Activated CD4-positive, alpha-beta T cell treated with anti-CD3 and anti-CD28 coated beads, Interleukin-2, Interleukin-6, amounts not matched to agents 100 ng/mL and 50 ng/mL, durations not matched to agents 16 hours and 8 hours (primary cell): ENCODE measurements at regions not wholly inside any gene's neighbourhood (a gene's known extent, or its start where the extent isn't known, plus 50 kb on each side); places are given as distances from the start of the nearest gene placed in this dataset.
"Not testable (repeated sequence)": the region's sequence is repeated elsewhere in the genome, so short reads cannot be mapped to it uniquely, and the experiment has no call there.

ENCODE experiments used
- DNase-seq: peaks from one replicate; pipeline ENCODE4 v3.0.0-alpha.2; 2020

DNA sequence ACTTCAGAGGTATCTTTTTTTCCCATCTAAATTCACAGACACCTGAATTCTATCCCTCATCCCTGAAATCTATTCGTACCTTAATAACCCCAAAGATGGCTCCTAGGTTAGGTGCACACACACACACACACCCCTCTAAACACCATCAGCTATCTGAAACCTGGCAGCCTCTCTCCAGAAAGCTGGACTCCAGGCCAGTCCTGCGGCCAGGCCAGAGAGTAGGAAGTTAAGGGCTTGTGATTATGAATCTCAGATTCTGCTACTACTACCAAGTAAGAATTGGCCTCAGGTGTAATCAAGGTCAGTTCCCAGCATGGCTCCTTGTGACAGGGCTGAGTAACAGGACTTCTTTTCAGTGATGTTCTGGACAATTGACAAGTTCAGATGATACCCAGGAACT is 244.2 kb upstream of the SERP2 start:
- no peak for DNase-seq

DNA sequence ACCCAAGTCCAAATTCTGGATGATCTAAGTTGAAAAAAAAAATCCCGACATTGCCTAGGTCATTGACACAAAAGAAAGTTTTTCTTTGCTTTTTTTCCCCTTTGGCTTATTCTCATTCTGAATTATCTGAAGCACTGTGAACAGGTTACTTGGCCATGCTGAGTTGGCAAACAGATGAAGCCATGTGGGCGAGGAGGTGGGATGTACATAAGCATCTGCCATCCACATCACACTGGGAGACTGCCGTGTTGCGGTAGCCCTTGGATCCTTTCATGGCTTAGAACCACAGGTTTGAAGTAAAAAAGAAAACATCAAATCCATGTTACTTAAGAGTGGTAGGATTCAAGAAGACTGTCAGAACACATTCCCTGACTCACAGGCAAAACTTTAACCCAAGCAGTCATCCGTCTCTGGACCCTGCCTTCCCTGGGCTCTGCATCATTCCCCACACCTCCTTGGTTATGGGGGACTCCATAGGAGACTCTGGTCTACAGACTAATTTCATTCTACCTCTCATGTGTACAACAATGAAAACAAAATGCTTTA is 242.5 kb upstream of the SERP2 start:
- no peak for DNase-seq

DNA sequence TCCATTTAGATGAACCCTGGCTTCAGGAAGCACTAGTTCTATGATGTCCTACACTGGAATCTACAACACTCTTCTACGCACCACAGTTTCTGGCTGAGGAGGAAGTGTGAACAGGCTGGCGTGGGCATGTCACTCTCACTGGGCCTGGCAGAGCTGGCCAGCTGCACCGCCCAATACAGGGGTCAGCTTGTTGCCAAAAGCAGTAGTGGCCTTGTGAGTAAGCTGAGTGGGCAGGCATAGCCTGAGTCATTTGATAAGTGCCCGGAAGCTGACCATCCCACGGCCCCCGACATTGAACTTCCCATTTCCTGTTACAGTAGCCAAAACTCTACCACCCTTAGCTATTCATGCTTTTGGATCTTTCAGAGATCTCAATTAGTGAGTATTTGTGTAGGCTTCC is 240.9 kb upstream of the SERP2 start:
- DNase-seq = no peak

DNA sequence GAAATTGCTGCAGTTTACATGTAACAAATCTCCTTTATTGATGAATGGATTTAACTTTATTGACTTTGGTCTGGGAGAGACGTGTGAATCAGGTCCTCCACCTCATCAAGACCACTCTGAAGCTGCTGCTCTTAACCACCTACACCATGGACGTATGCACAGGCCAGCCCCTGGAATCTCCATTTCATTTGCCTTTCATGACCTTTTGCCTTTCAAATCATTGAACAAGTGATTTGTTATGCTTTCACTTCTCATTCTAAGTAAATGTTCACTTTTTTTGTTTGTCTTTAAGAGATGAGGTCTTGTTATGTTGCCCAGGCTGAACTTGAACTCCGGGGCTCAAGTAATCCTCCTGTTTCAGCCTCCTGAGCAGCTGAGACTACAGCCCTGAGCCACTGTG is 240.0 kb upstream of the SERP2 start:
- DNase-seq = no peak

DNA sequence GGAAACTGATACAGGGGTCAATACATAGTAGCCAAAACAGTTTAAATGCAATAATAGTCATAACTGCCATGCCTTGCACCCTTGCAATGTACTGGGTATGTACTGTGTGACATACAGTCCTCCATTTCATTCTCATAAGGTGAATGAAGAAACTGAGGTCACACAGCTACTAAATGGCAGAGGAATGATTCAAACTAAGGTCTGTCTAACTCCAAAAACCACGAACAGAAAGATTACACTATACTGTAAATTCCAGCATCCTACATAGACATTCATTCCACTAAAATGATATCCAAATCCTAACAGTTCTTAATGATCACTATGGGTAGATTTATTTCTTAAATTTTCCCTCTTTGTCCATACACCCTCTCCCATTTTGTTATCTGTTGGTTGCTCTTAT is 238.1 kb upstream of the SERP2 start:
- DNase-seq = no peak

DNA sequence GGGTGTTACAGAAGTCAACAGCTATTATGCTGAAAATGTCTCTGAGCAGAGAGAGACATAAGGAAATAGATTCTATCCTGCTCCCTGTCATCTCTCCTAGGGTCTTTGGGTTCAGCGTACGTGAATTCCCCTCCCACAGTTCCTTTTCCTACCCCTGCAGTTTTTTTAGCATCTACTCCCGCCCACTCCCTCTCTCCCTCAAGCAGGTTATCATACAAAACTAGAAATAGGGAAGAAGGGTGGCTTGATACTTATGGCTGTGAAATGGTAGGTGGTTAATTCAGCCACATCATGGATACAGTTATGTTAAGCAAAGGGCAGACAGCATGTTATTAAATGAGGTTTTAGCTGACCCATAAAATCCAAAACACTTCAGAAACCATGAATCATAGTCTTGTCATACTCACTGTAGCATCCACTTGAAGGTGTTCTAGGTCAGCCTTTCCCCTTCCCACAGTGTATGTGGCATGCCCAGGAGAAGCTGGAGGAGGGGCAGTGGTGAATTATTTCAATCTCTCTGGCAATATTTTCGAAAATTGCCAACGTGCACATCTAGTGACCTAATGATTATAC is 236.8 kb upstream of the SERP2 start:
- no peak for DNase-seq

DNA sequence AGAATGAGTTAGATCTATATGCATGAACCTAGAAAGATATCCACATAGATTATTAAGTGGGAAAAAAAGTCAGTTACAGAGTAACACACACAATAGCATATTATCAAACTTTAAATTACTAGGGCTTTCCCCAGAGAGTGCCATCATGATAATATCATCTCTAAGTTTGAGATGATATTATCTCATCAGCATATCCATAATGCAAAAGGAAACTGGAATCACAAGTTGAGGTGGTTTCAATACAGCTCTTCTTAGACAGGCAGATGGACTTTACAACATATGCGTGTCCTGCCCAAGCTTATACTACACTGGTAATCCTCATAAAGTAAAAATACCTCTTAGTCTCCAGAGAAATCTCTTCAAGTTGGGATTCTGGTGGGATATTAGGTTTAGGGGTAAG is 236.2 kb upstream of the SERP2 start:
- DNase-seq = no peak

DNA sequence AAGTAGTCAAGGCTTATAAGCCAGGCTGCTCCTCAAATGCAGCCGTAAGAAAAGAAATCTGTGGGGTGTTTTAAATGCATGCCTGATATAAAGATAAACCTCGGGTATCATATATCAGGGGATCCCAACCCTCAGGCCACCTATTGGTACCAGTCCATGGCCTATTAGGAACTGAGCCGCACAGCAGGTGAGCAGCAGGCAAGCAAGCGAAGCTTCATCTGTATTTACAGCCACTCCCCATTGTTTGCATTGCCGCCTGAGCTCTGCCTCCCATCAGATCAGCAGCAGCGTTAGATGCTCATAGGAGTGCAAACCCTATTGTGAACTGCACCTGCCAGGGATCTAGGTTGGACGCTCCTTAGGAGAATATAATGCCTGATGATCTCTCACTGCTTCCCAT is 233.5 kb upstream of the SERP2 start:
- no peak for DNase-seq

DNA sequence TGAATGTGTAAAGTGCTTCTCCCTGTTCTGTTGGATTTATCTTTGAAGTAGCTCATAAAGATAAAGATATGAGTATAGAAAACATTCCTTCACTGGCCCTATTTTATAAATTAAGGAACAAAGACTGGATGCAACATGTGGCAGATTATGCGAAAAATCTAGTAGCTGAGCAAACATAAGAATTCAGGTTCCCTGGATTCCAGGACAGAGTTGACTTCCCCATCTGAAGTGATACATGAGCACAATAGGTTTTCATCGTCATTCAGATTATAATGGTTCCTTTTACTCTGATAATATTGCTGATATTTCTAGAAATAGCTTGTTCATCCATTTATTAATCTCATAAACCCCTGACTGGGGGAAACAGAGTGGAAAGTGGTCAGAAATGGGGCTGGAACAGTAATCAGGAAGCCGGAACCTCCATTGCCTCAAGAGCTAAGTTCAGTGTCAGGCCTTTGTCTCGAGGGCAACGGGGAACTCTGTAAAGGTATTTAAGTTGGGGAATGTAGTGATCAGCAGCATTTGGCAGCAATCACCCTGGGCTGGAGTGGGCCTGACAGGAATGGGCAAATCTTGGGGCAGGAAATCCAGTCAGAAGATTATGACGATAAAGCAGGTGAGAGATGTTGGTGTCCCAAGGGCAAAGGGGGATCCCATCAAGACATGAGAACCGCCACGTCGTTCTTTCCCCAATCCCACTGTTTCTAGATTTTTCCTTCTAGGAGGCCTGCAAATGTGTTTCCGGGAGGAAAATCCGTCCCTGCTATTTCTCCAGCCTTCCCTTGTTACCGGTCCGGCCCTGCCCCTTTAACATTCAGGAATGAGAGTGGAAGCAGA is 232.5 kb upstream of the SERP2 start:
- peak; percentile 12 for DNase-seq

DNA sequence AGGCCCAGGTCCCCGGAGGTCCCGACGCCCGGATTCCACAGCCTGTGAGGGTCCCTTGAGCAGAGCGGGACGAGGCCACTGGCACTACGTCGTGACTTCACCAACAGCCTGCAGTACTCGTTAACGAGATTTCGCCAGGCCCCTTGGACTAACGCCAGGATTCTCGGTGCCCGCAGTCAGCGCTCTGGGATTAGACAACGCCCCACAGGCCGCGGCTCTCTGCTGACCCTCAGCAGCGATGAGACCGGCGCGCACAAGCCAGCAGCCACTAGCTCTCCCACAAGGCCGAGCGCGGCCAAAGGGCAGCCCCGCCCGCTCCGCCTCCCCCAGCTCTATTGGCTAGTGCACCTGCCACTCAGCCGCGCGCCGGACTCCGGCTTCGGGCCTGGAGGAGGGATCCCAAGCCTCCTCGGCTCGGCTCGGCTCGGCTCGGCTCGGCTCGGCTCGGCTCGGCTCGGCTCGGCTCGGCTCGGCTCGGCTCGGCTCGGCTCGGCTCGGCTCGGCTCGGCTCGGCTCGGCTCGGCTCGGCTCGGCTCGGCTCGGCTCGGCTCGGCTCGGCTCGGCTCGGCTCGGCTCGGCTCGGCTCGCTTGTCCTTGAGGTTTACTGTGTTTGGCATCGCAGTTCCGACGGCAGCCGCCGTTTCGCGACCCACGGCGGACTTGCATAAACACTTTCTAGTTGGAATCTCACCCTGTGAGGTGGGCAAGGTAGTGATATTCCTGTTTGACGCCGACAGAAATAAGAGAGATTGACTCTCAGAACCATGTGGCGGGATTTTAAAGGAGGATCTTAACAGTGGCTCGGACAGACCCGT is 231.7 kb upstream of the SERP2 start:
- DNase-seq = peak; percentile 97

DNA sequence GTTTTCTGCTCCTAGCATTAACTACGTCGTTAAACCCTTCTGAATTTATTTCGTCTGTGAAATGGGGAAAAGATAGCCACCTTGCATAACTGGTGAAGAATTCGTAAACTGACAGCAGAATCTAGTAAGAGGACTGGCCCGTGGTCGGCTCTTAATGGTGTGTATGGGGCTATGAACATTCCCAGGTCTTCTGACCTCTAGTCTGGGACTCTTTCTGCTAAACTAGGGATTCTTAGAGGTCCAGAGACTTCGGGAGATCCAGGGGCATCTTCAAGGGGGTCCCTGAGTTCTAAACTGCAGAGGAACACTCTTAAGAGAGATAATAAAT is 231.1 kb upstream of the SERP2 start:
- DNase-seq = no peak

DNA sequence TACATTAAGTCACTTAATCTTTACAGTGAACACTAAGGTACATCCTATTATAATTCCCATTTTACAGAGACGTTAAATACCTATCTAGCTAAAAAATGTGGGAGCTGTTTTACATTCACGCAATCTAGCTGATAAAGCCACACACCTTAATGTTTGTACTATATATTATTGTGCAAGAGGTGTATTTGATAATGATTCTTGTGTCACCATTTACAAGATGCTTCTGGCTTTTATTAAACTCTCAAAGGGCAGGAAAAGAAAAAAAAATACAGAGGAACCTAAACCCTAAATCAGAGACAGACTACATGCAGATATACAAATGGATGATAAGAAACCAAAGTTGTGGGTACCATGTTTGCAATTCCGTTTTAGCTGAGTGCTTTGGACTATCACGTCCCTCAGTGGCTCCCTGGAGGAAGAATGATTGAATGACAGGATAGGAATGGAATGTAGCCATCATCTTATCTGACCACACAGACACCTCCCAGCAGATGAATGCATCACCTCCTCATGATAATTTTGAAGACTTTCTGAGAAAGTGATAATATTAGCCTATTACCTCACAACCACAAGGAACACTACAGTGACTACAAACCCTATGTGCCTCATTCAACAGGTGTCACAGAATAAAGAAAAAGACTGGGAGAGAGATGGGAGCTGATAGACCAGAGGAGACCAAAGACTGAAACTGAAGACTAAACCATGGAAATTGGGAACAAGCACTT is 230.5 kb upstream of the SERP2 start:
- no peak for DNase-seq

DNA sequence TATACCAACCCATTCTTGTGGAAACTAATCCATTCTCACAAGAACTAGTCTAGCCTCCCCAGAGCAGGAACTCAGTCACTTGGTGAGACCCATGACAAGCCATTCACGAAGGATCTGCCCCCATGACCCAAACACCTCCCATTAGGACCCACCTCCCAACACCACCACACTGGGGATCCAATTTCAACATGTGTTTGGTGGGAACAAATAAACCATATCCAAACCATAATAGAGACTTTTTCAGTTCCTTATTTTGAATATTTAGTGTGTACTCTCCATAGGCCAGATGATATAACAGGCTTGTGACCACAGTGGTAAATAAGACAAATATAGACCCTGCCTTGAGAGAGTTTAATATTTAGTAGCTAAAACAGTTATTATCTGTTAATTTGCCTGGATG is 227.5 kb upstream of the SERP2 start:
- DNase-seq = no peak

DNA sequence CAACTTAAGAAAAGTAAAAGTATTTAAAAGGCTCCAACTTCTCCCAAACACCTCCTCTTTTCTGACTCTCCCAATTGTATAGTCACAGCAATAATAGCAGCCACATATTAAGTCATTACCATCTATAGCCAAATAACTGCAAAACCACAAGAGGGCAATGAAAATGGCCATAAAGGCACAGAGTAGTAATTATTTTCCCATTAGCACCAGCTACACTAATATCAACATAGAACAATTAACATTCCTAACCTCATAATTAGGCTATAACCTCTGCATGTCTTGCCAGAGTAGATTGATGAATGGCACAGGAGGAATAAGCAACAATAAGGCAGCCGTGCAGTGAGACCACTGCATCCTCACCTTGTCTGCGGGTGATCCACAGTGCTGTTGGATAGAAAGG is 226.4 kb upstream of the SERP2 start:
- DNase-seq = no peak

DNA sequence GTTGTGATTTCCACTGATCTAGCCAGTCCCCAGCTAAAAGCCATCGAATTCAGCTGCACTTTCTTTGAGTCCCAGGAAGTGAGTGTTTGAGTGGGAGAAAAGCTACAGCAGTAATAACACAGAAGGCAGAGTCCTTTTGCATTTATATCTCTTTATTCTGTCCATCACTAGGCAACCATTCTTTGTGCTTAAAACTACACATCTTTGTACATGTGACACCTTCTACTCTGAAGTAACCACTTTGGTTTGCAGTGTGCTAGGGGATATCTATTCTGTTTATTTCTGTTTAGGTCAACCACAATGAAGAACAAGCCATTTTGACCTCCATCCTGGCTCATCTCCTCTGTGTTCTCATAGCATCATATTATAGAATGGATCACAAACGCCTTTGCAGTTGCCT is 226.0 kb upstream of the SERP2 start:
- DNase-seq = no peak

DNA sequence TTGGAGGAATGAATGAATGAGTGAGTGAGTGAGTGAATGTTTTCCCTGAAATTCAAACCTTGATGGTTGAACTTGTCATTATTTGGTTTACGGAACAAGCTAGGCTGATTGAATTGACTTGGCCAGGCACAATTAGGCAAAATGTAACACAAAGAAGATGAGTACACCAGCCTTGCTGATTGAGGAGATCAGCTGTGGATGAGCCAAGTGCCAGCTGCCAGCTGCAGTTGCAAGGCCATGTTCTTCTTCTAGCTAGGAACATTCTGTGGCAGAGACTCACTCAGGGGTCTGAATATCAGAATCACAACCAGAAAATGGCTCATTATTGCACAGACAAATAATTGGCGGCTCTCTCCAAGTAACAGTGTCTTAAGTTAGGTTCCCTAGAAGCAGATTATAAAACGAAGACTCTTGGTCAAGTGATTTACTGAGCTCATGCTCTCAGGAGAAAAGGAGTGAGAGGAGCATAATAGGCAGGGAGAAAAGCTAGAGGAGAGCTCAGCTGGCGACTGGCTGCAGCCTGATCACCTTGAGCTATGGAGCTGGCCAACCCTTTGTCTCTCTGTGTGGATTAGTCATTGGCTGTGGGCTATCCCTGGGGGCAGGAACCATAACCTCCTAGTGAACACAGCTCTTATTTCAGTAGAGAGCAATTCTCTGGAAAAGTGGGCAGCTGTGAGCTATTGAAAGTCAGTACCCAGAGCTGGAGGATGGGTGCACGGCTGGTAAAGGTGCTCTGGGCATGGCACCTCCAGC is 225.3 kb upstream of the SERP2 start:
- no peak for DNase-seq

DNA sequence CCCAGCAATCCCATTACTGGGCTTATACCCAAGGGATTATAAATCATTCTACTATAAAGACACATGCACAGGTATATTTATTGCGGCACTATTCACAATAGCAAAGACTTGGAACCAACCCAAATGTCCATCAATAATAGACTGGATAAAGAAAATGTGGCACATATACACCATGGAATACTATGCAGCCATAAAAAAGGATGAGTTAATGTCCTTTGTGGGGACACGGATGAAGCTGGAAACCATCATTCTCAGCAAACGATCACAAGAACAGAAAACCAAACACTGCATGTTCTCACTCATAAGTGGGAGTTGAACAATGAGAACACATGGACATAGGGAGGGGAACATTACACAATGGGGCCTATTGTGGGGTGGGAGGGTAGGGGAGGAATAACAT is 224.4 kb upstream of the SERP2 start:
- DNase-seq = not testable (repeated sequence)

DNA sequence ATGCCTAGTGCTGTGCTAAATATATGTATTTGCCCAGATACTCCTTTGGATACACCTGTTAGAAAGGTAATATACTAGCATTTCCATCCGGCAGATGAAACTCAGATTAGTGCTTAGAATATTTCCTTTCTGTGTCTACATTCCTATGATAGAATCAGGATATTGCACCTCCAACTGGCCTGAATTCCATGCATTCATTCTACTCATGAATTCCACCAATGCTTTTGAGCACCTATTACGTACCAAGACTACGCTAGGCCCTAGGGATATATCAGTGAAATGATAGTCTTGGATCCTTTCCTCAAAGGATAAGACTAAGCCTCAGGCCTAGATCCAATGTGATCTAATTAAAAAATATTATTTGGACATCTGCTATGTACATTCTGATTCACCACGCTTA is 223.8 kb upstream of the SERP2 start:
- DNase-seq = no peak

DNA sequence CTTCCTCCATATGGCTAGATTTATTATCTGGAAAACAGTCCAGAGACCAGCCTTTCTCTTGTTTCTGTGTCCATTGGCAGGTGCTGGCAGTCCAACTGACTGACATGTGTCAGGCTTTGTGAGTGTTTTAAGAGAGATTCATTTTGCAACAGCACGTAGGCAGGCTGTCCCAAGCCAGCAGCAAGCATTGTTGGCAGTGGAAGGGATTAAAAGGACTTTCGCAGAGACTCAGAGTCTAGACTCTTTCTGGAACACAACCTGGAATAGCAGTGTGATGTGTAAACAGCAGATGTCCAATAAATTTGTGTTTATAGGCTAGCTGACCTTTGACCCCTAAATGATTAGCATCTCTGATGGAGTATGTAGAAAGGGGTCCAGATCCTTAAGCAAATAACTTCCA is 222.2 kb upstream of the SERP2 start:
- no peak for DNase-seq

DNA sequence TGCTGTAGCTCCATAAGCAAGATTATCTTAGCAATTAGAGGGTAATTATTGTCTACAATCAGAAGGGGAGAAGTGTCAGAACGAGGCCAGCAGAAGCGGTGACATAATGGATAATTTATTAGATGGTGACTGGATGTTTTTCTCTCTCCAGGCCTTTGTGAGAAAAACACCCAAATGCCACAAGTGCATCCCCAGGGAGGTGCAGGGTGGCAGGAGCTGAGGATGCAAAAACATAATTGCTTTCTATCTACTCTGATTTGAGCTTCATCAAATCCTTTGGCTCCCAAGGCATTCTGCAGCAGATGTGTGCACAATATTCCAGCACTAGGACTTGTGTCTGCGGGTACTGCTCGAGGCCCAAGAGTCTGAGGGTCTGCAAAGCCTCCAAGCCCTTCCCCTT is 220.1 kb upstream of the SERP2 start:
- no peak for DNase-seq

DNA sequence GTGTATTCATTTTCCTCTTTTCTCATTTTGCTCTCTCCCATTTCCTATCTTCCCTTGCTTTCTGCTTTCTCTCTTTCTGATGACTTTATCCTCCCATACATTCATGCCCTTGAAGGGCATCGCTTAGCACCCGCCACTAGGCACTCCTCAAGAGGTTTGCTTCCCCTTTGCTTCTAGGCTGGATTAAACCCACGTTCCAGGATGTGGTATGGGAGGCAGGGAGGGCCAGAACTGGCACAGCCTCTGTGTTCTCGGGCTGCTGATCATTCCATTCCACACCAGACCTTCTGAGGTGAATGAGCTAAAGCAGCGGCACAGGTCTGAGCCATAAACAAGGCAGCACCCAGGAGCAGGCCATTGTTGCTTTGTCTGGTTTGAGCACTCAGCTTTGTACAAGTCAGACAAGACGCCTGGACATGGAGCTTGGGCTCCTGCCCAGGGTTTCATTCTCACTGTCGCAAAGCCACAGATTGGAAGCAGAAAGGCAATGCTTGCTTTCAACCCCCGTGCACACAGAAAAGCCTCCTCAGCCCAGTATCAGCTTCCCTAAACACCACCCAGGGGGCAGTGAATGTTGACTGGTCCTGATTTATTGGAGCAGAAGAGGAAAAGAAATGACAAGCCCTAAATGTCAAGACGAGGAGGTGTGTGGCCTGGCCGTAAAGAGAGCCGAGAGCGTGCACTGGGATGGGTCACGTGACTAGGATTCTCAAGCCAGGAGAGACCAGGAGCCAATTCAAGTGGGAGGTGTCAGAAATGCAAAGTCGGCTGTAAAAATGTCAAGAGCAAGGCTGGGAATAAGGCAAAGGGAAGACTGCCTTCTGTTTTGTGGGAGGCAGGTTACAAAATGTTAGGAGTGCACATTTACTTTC is 218.0 kb upstream of the SERP2 start:
- no peak for DNase-seq

DNA sequence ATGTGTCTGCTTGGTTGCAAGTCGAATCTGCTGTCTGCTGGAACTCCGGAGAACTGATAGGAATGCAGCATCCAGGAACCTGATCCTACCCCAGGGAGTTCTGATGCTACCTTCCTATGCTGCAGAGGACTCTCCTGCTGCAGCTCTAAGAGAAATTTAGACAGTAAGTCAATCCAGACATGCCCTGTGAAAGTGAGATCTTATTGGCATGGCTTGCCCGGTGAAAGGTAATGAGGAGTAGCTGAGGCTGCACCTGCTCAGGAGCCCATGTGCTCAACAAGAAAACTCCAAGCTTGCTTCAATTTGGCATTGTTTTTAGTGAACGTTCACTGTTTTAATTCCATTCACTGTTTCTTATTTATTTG is 217.3 kb upstream of the SERP2 start:
- DNase-seq = no peak
